Epithelial cell of esophagus (primary cell): ENCODE measurements at regions not wholly inside any gene's neighbourhood (a gene's known extent, or its start where the extent isn't known, plus 50 kb on each side); places are given as distances from the start of the nearest gene placed in this dataset.

Source experiments
- DNase-seq: peaks from one replicate; pipeline ENCODE4 v3.0.0; 2010; ENCODE audit warnings: low read depth
- H3K4me3 ChIP-seq: 2 replicates; pipeline ENCODE4 v1.5.1; 2011; ENCODE audit warnings: mild to moderate bottlenecking, low read length, control low read depth
- TF ChIP-seq, protein P1 (sequence below): IDR thresholded peaks from 2 replicates; pipeline ENCODE4 v1.5.1; 2011; ENCODE audit warnings: low read depth, mild to moderate bottlenecking, low read length, control low read depth, inconsistent platforms; ENCODE audit not compliant: insufficient read depth; ENCODE audit errors: missing control alignments

DNA sequence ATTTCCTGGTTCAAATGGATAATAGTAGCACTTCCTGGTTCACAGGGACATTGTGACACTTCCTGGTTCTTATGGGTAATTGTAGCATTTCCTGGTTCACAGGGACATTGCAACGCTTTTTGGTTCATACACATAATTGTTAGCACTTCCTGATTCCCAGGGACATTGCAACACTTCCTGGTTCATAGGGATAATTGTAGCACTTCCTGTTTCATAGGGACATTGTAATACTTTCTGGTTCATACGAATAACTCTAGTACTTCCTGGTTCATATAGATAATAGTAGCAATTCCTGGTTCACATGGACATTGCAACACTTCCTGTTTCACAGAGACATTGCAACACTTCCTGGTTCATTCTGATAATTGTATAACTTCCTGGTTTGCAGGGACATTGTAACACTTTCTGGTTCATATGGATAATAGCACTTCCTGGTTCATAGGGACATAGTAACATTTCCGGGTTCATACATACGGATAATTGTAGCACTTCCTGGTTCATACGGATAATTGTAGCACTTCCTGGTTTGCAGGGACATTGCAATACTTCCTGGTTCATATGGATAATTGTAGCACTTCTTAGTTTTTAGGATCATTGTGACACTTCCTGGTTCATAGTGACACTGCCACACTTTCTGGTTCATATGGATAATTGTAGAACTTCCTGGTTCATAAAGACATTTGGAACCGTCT lies 61.6 kb upstream of the CD99 start:
- no peak overlapping the region for H3K4me3 ChIP-seq
- TF ChIP-seq, protein P1, sequence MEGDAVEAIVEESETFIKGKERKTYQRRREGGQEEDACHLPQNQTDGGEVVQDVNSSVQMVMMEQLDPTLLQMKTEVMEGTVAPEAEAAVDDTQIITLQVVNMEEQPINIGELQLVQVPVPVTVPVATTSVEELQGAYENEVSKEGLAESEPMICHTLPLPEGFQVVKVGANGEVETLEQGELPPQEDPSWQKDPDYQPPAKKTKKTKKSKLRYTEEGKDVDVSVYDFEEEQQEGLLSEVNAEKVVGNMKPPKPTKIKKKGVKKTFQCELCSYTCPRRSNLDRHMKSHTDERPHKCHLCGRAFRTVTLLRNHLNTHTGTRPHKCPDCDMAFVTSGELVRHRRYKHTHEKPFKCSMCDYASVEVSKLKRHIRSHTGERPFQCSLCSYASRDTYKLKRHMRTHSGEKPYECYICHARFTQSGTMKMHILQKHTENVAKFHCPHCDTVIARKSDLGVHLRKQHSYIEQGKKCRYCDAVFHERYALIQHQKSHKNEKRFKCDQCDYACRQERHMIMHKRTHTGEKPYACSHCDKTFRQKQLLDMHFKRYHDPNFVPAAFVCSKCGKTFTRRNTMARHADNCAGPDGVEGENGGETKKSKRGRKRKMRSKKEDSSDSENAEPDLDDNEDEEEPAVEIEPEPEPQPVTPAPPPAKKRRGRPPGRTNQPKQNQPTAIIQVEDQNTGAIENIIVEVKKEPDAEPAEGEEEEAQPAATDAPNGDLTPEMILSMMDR = no peak

DNA sequence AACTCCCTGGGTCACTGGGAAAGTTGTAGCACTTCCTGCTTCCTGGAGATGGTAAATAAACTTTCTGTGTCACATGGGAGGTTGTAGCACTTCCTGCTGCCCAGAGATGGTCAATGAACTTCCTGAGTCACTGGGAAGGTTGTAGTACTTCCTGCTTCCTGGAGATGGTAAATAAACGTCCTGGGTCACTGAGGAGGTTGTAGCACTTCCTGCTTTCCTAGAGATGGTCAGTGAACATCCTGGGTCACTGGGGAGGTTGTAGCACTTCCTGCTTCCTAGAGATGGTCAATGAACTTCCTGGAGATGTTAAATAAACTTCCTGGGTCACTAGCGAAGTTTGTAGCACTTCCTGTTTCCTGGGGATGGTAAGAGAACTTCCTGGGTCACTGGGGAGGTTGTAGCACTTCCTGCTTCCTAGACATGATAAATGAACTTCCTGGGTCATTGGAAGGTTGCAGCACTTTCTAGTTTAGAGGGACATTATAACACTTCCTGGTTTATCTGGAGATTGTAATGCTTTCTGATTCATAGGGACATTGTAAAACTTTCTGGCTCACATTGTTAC lies 62.3 kb upstream of the CD99 start:
- TF ChIP-seq, protein P1 = no peak
- no peak overlapping the region for H3K4me3 ChIP-seq
- no peak for DNase-seq

More for the DNA sequence above, 61.6 kb upstream of the CD99 start:
- DNase-seq = no peak

DNA sequence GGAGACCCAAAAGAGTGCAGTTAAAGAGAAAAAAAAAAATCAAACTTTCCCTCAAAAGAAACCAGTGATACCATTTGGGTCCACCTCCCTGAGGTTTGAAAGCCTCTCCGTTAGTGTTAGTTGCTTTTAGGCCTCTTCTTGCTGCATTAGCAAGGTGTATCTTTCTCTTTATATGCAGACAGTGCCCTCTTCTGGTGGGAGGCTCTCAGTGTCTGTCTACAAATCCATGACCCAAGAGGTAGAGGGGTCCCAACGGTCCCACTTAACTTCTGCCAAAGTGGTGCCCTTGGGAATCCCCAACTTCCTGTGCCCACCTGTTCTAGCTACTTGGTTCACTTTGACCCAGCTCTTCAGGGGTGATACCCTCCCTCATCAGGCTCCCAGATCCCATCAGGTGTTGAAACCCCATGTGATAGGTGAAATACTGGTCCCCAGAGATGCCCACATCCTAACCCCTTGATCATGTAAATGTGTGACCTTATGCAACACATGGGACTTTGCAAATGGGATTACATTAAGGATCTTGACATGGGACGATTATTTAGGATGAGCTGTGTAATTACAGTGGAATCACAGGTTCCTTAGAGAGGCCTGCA lies 63.7 kb upstream of the CD99 start:
- H3K4me3 ChIP-seq = no peak overlapping the region
- peak; percentile 52 for DNase-seq
- TF ChIP-seq, protein P1 = peak; percentile 65

DNA sequence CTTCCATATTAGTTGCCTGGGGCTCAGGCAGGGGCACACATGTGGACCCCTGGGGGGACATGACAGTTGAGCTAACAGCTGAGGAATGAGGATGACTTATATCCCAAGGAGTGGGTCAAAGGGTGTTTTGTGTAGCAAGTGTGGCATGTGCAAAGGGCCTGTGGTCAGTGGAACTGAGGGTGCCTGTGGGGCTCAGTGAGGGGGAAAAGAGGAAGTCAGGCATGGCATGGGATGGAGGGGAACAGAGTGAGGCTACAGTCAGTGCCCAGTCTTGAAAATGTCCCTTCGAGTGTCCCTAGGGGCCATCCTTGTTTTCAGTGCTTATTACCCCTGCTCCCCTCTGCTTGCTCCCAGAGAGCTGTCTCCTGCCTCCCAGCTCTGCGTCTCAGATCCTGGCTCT lies 64.3 kb upstream of the CD99 start:
- TF ChIP-seq, protein P1 = no peak
- H3K4me3 ChIP-seq = no peak overlapping the region
- no peak for DNase-seq

DNA sequence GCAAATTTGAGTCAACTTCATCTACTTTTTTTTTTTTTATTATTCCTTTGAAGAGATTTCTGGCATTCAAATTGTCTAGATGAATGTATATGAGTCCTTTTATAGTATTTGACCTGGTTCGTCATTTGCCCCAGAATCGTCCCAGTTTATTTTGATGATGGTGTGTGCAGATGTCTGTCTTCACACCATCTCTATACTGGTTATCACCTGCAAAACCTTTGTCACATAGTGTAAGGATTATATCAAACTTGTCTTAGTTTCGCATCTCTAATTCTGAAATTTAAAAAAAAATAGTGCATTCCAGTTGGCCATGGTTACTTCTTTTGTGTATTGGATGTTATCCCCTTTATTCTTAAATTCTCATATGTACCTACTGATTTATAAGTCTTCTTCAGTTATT lies 70.5 kb upstream of the CD99 start:
- TF ChIP-seq, protein P1 = no peak
- no peak for DNase-seq
- H3K4me3 ChIP-seq = no peak overlapping the region

DNA sequence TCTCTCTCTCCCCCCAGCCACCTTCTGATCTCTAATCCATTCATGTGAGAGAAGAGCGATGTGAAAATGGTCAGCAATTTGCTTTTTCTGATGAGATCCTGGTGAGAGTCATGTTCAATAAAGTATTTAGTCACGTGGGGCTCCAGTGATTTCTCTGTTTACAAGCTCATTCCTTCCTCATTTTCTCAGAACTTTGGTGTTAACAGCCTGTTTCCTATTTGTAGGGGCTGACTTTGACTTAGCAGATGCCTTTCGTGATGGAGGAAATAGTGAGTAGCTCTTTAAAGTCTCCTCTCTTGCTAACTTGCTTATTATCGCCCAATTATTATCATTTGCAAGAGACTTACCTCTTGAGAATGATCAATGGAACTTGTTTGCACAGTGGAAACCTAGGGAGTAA lies 72.6 kb upstream of the CD99 start:
- TF ChIP-seq, protein P1 = no peak
- DNase-seq = no peak
- H3K4me3 ChIP-seq = no peak overlapping the region
